Fibroblast of the conjunctiva (primary cell): ENCODE measurements at regions not wholly inside any gene's neighbourhood (a gene's known extent, or its start where the extent isn't known, plus 50 kb on each side); places are given as distances from the start of the nearest gene placed in this dataset.

Source experiments
- DNase-seq: peaks from one replicate; pipeline ENCODE4 v3.0.0-alpha.2; 2010; ENCODE audit warnings: low read depth

DNA sequence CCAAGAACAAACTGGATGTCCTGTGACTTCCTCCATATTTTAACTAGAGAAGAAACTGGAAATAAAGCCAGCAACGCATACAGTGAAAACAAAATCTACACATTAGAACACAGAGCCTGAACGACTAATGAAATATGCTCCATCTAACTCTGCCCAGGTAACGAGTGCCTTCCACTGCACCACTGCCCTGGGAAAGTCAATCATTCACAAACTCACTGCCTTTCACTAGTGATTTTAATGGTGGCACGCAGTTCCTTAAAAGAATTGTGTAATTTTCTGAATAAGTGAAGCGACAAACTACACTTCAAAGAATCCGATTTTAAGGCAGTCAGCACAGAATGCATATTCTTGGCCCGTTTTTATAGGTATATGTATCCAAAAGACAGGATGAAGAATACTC, 416.0 kb downstream of the SHQ1 start:
- no peak for DNase-seq

DNA sequence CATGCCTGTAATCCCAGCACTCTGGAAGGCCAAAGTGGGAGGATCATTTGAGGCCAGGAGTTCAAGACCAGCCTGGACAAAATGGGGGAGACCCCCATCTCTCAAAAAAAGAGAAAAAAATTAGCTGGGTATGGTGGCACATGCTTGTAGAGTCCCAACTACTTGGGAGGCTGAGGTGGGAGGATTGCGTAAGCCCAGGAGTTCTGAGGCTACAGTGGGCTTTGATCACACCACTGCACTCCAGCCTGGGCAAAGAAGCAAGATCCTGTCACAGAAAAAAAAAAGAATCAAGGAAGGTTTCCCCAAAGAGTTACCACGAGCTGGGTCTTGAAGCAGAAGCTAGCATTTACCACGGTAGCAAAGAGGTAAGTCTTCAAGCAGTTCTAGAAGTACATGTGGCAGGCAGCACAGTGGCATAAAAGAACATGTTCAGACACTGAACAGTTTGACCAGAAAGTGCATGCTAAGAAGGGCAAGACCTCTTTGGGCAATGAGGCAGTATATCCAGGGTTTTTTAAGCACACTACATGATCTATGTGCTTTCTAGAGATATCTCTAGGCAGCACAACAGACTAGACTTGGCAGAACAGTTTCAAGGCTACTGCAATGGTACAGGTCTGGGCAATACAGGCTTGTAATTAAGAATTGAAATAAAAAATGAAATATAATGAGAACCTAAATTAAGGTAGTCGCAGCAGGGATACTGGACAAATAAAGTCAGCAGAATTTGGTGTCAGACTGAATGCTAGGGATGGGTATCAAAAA, 418.5 kb downstream of the SHQ1 start:
- no peak for DNase-seq

DNA sequence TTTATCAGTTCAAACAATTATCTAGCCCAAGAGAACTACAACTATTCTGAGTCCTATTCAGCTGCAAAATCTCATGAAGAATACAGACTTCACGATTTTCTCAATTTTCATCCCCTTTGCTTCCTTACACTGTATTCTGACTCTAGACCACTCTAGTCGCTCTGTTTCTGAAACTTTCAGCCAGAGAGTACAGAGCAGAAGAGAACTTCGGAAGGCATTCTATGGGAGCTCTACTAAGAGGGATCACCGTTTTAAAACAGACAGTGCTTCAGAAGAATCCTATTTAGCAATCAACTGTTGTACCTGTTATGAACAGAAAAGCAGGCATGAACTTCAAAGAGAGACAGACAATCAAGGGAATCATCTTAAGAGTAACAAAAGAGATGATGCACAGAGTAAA, 419.4 kb downstream of the SHQ1 start:
- no peak for DNase-seq

DNA sequence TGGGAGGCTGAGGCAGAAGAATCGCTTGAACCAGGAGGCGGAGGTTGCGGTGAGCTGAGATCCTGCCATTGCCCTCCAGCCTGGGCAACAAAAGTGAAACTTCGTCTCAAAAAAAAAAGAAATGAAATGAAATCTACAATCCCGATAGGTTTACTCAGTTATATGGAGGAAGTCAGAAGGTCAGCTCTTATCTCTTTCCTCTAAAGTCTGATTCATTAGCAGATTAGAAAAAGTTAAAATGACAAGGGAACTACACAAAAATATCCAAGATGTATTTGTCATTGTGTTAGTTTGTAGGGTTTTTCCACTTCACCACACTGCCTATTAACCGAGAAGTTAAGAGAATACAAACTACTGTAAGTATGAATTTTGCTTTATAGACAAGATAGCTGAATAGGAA, 420.6 kb downstream of the SHQ1 start:
- no peak for DNase-seq

DNA sequence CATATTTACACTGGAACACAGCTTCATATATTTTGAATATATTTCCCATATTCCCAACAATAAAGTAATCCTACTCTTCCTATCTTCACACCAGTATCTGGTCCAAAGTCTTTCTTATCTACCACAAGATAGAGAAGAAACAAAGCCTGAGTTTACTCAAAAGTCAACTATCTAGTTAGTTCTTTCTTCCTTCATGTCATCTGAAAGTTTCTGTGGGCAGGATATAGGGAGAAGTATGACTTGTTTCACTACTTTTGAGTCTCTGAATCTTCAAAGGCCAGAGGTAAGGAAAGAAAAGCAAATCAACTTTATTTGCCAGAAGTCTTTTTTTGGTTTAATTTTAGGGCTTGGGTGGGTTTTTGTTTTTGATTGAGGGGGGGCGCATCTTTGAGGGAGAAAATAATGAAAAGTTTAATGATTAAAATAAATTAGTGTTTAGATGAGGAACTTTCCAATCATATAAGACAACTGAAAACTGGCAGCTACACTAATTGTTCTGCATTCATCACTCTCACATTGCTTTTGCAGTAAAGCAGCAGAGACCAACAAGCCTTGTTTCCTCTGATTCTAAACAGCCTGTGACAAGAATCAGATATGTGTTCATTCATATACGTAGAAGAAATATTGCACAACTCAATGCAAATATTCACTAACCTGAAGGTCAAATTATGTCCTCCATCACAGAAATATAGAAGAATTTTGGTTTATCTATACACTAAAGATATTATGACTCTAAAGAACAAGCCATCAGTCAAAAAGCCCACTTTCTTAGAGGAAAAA, 421.4 kb downstream of the SHQ1 start:
- DNase-seq = no peak

DNA sequence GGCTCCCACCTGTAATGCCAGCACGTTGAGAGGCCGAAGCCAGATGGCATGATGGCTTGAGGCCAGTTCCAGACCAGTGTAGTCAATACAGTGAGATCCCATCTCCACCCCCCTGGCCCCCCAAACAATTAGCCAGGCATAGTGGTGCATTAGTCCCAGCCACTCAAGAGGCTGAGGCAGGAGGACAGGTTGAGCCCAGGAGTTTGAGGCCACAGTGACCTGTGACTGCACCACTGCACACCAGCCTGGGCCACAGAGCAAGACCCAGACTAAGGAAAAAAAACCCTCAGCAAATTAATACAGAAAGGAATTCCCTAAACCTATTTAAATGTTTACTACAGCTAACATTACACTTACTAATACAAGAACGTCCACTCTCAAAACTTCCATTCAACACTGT, 424.6 kb downstream of the SHQ1 start:
- no peak for DNase-seq

DNA sequence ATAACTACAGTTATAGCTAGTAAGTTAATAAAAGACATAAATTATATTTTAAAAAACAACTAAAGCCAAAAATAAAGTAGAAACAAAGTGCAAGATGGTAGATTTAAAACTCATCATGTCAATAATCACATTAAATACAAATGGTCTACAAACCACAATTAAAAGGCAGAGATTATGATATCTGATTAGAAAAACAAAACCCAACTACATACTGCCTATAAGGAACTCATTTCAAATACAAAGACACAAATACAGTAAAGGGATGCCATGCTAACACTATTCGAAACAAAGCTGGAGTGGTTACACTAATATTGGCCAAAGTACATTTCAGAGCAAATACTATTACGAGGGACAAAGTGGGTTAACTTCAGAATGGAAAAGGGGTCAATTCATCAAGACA, 426.5 kb downstream of the SHQ1 start:
- no peak for DNase-seq

DNA sequence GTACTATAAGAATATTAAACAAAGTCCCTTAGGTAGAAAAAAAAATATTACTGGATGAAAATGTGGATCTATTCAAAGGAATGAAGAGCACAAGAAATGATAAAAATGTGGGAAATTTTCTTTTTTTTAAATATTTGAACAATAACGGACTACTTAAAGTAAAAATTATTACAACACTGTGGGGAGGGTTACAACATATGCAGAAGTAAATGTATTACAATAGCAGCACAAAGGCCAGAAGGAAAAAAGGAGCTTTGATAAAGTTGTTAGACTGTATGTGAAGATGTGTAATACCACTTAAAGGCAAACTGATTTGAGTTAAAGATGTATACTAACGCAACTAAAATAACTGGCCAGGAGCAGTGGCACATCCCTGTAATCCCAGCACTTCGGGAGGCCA, 427.1 kb downstream of the SHQ1 start:
- DNase-seq = no peak

DNA sequence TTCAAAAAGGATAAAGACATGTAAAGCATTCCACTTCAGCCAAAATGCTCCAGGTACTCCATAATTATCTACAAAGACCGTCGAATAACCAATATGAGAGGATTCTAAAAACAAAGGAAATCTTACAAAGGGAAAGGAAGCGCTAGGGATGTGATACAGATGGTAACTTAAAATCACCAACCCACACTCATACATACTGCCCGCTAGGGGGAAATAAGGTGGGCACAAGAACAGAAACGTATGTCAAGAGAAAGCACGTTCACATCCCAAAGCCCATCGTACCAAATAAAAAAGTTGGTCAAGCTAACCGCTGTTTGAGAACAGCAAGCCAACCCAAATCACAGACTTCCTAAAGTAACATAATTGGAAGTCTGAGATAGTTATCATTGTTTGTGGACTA, 429.4 kb downstream of the SHQ1 start:
- no peak for DNase-seq

DNA sequence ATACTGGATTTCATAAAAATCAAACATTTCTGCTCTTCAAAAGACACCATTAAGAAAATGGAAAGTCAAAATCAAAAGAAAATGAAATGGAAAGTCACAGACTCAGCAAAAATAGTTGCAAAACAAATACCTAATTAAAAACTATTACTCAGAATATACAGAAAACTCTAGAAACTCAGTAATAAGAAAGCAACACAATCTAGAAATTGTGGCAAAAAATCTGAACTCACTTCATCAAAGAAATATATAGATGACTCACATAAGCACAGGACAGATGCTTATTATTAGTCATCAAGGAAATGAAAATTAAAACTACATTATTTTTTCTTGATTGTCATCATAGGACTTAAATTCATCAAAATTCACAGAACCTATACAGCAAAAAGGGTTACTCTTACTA, 430.0 kb downstream of the SHQ1 start:
- no peak for DNase-seq

DNA sequence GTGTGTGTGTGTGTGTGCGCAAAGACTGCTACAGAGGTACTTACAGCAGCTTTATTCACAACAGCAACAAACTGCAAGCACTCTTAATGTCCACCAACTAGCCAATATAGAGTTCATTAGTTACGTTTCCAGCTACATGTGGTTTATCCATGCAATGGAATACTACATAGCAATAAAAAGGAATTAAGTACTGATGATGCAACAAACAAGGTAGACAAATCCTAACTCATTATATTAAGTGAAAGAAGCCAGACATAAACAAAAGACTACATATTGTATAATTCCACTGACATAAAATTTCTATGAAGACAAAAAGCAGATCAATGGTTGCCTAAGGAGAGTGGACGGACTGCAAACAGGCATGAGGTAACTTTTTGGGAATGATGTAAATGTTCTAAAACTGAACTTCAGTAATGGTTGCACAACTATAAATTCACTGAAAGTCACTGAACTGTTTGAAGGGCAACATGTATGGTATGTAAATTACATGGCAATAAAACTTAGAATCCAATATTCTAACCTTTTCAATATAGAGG, 433.7 kb downstream of the SHQ1 start:
- DNase-seq = no peak

DNA sequence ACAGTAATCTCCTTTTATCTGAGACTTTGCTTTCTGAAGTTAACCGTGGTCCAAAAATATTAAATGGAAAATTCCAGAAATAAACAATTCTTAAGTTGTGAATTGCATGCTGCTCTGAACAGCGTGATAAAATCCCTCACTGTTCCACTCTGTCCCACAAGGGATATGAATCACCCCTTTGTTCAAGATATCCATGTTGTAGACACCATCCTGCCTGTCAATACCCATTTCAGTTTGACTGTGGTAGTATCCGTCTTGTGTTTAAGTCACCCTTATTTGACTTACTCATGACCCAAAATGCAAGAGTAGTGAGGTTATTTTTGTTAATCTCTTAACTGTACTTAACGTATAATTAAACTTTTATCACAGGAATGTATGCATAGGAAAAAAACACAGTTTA, 435.0 kb downstream of the SHQ1 start:
- DNase-seq = no peak

DNA sequence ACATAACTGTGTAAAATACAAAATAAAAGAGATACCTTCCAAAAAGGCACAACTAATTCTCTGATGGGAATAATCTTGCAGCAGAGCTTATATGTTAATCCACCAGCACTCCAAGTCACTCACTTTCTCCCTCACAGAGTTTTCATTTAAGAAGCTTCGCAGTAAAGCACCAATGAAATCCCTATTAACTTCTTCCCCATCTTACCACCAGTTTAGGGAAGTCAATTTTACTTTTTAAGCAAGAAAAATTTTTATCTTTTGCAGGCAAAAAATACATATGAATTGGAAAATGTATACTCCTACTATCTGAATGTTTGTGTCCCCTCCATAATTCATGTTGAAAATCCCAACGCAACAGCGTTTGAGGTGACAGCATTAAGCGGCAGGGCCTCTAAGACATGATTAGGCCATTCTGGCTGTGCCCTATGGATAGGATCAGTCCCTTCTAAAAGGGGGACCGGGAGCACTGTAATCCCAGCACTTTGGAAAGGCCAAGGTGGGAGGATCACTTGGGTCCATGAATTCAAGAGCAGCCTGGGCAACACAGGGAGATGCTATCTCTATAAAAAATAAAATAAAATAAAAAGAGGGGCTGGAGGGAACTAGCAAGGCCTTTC, 435.8 kb downstream of the SHQ1 start:
- no peak for DNase-seq

DNA sequence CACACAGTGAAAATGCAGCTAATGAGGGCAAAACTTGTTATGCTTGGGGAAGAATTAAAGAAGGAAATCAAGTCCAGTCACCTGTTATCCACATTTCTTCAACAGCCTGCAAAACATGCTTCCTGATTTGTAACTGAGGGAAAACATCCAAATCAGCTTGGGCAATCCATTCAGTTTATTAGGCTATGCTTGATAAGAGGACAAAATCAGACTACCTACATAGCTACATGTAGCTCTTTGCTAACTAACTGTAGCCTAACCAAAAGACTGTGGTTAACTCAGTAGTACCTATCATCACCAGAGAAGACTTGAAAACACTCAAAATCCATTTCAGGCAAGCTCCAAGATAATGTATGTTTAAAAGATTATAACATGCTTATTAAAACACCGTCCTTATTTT, 436.4 kb downstream of the SHQ1 start:
- no peak for DNase-seq

DNA sequence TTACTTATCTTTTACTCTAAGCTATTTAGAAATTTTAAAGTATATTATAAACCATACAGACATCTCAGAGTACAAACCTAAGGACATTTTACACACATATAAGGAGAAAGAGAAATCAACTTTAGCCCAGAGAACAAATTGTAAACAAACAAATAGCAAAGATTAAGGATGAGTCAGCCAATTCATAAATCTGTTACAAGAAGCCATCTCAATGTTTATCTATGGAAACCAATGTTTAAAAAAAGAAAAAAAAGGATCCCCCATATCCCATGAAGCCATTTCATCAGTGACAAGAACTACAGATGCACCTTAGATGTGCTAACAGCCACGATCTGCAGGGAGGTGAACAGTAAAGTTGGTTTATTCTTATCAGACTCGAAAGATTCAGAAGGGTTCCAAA, 437.1 kb downstream of the SHQ1 start:
- DNase-seq = no peak

DNA sequence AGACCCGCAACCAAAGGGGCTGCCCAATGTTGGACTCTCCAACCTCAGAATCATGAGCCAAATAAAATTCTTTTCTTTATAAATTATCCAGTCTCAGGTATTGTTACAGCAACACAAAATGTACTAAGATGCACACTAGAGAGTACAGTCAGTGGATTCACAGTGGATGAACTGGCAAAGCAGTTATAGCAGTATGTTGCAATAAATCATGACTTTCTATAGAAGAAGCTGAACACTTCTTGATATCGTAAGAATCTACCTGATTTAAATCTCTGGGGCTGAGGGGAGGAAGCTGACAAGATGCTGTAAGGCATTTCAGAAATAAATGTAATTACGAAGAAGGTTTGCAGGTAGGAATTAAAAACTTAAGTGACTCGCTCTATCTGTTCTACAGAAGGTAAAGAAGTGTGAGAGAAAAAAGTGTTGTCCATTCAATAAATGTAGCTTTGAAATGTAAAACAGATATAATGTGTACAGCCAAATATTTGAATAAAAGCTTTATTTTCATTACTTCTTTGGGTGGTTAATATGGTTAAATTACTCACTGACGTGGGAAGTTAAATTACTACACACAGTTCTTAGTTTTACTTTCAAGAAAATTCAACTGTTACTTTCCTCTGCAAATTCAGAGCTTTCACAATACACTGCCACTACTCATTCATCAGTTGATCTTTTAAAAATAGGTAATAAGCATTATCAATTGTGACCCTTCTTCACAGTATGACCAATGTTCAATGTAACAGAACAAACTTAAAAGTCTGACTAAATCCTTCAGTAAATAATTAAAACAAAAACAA, 439.1 kb downstream of the SHQ1 start:
- DNase-seq = no peak

DNA sequence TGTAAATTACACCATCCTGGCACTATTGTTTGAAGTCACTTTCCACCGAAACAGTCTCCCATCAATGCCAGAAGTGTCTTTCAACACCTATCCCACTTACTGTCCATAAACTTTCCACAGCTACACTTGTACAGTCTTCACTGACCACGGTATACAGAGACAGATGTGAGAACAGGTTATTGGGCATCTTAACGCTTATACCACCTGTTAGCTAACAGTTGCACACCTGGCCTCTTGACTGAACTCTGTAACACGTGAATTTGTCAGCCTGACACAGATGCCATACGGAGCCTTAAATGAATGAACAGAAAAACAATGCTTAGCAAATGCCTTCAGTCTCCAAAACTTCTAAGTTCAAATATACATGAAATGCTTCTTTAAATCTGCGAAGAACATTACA, 440.5 kb downstream of the SHQ1 start:
- no peak for DNase-seq

DNA sequence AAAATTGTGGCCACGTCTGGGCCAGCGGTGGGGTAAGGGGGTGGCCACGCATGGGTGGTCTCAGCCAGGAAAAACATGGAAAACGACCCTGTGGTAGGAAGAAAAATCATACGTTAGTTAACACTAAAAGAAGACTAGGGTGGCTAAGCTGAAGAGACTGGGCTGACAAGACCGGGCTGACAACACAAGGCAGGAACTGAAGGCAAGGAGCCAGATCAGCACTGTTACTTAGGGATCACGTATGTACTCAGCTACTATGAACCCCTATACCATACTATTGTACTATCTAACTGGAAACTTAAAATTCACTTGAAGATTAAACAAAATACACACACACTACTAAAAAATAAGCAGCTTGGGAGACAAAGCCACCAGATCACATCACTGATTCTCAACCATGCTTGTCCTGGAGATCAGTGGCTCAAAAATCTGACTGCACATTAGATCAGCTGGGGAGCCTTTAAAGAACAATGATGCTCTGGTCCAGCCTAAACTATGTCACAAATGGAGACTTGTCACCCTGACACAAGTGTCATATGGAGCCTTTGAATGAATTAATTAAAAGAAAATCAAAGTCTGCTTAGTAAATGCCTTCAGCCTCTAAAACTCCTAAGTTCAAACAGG, 442.2 kb downstream of the SHQ1 start:
- DNase-seq = no peak

DNA sequence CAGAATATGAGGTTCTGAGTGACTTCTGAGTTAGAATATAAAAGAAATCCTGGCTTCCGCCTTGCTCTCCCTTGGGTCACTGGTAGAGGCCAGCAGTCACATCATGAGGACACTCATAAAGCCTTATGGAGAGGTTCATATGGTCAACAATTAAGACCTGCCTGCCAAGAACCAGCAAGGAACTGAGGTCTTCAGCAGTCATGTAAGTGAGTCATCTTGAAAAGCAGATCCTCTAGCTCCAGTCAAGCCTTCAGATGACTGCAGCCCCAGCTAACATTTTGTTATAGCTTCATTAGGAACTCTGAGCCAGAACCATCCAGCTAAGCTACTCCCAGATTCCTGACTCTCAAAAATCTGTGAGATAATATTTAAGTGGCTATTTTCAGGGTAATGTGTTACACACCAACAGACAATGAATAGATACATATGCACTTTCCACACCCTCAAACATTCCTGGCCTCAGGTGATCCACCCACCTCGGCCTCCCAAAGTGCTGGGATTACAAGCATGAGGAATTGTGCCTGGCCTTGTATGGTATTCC, 447.2 kb downstream of the SHQ1 start:
- DNase-seq = no peak

DNA sequence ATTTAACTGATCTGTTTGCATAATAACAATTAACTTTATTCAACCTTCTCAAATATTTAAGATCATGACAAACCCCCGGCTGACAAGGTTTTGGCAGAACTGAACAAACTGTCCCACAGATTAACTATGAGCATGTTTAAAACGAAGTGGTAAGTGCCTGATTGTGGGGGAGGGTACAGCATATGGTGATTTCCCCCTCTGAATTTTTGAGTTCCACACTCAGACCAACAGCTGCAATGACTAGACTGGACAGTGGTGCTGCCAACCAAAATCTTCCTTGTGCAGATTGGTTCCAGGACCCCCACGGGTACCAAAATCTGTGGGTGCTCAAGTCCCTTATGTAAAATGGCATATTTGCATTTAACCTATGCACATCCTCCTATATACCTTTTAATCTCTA, 449.5 kb downstream of the SHQ1 start:
- DNase-seq = no peak

DNA sequence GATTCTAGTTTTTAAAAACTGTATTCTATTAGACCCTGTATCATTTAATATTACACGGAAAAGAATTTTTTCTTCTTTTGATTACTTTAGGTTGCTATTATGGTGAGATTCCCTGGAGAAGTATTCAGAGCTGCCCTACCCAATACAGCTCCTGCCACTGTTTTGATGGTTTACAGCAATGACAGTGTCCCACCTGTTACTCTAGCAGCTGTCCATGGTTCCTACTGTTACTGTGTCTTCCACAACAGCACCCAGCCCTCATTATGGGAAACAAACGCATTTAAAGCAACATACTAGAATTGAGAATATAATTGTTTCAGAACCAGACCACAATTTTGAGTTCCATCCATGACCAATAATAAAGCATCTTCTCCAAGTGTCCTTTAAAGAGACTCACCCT, 450.7 kb downstream of the SHQ1 start:
- DNase-seq = no peak

DNA sequence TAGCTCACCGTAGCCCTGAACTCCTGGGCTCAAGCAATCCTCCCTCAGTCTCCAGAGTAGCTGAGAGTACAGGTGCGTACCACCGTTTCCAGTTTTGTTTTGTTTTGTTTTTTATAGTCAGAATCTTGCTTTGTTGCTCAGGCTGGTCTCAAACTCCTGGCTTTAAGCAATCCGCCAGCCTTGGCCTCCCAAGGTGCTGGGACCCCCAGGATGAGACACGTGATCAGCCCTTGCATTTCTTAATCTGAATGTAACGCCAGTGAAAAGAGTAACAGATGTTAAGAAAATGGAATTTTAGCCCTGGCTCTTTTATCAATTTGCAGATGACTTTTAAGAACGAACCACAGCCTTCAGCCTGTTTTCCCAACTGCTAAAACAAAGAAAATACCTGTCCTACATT, 451.3 kb downstream of the SHQ1 start:
- DNase-seq = no peak
